ENCODE measurements at regions not wholly inside any gene's neighbourhood (a gene's known extent, or its start where the extent isn't known, plus 50 kb on each side); places are given as distances from the start of the nearest gene placed in this dataset.

GRCh38 chr21:16841975-16842695 is 670.7 kb upstream of the CXADR start:
- no peaks in the 10 kb centered on the region for H3K9me3 ChIP-seq
- 21% methylated on average over 4 of the region's 4 CpGs for WGBS
- intact Hi-C loops (cut with DNase I) = no loop called here
- H3K27ac ChIP-seq = no peak overlapping the region
- H3K4me1 ChIP-seq (replicated peaks) = no peaks in the 10 kb centered on the region
- no peak for DNase-seq (ENCODE audit: low spot score)
- no peaks in the 10 kb centered on the region for H3K36me3 ChIP-seq
- no peak overlapping the region for H3K4me3 ChIP-seq
- no peak for TF ChIP-seq POLR2A (IDR thresholded peaks at IDR 0.05)
- TF ChIP-seq POLR2AphosphoS5 (IDR thresholded peaks at IDR 0.05) = no peak
- TF ChIP-seq CTCF (IDR thresholded peaks at IDR 0.05) = no peak
- H3K27me3 ChIP-seq (replicated peaks; ENCODE audit: insufficient read depth) = no peaks in the 10 kb centered on the region

GRCh38 chr21:16842696-16843035 is 670.2 kb upstream of the CXADR start:
- WGBS = 35% methylated on average over 5 of the region's 5 CpGs
- Histone ChIP-seq H3K27me3 (replicated peaks; ENCODE audit: insufficient read depth) (no peaks in the 10 kb centered on the region), H3K9me3 (no peaks in the 10 kb centered on the region), H3K4me1 (replicated peaks) (no peaks in the 10 kb centered on the region), H3K4me3 (no peak overlapping the region), H3K27ac (no peak overlapping the region), H3K36me3 (no peaks in the 10 kb centered on the region)
- DNase-seq (ENCODE audit: low spot score) = no peak
- intact Hi-C loops (cut with DNase I) = no loop called here
- no peak for TF ChIP-seq CTCF (IDR thresholded peaks at IDR 0.05)
- no peak for TF ChIP-seq POLR2AphosphoS5 (IDR thresholded peaks at IDR 0.05)
- no peak for TF ChIP-seq POLR2A (IDR thresholded peaks at IDR 0.05)

- Histone ChIP-seq H3K36me3 (no peaks in the 10 kb centered on the region), H3K27me3 (replicated peaks; ENCODE audit: insufficient read depth) (no peaks in the 10 kb centered on the region), H3K4me3 (no peak overlapping the region), H3K4me1 (replicated peaks) (no peaks in the 10 kb centered on the region), H3K9me3 (no peaks in the 10 kb centered on the region), H3K27ac (no peak overlapping the region)
- WGBS = 88% methylated on average over 2 of the region's 2 CpGs
- DNase-seq (ENCODE audit: low spot score) = no peak
- intact Hi-C loops (cut with DNase I) = no loop called here
- TF ChIP-seq CTCF (IDR thresholded peaks at IDR 0.05) (no peak), POLR2A (IDR thresholded peaks at IDR 0.05) (no peak), POLR2AphosphoS5 (IDR thresholded peaks at IDR 0.05) (no peak)
Observed at GRCh38 chr21:16847211-16847610, 665.6 kb upstream of the CXADR start.

GRCh38 chr21:16851054-16851453 is 661.8 kb upstream of the CXADR start:
- TF ChIP-seq POLR2A (IDR thresholded peaks at IDR 0.05) (no peak), CTCF (IDR thresholded peaks at IDR 0.05) (no peak), POLR2AphosphoS5 (IDR thresholded peaks at IDR 0.05) (no peak)

GRCh38 chr21:16855164-16855667 is 657.6 kb upstream of the CXADR start:
- no peak overlapping the region for H3K27ac ChIP-seq
- TF ChIP-seq POLR2AphosphoS5 (IDR thresholded peaks at IDR 0.05) = no peak
- TF ChIP-seq POLR2A (IDR thresholded peaks at IDR 0.05) = no peak
- TF ChIP-seq CTCF (IDR thresholded peaks at IDR 0.05) = no peak
- no peak overlapping the region for H3K4me3 ChIP-seq
- intact Hi-C loops (cut with DNase I) = no loop called here
- no peaks in the 10 kb centered on the region for H3K4me1 ChIP-seq (replicated peaks)
- no peaks in the 10 kb centered on the region for H3K27me3 ChIP-seq (replicated peaks; ENCODE audit: insufficient read depth)
- H3K36me3 ChIP-seq = no peaks in the 10 kb centered on the region
- no peaks in the 10 kb centered on the region for H3K9me3 ChIP-seq
- DNase-seq (ENCODE audit: low spot score) = no peak

More at GRCh38 chr21:16851054-16851453, 661.8 kb upstream of the CXADR start:
- Histone ChIP-seq H3K36me3 (no peaks in the 10 kb centered on the region), H3K27me3 (replicated peaks; ENCODE audit: insufficient read depth) (no peaks in the 10 kb centered on the region), H3K9me3 (no peaks in the 10 kb centered on the region), H3K4me1 (replicated peaks) (no peaks in the 10 kb centered on the region), H3K27ac (no peak overlapping the region), H3K4me3 (no peak overlapping the region)
- 90% methylated on average over 2 of the region's 2 CpGs for WGBS
- intact Hi-C loops (cut with DNase I) = no loop called here
- DNase-seq (ENCODE audit: low spot score) = no peak

Data from prostate gland (tissue), 2 donors.